BLaER1 (cell line): ENCODE measurements at regions not wholly inside any gene's neighbourhood (a gene's known extent, or its start where the extent isn't known, plus 50 kb on each side); places are given as distances from the start of the nearest gene placed in this dataset.

Experiments used
- H3K27ac ChIP-seq: shearing (Covaris generic); formaldehyde crosslinking; 2 replicates; pipeline ENCODE4 v1.8.1; 2022
- H3K27me3 ChIP-seq: shearing (Covaris generic); formaldehyde crosslinking; 2 replicates; pipeline ENCODE4 v1.8.1; 2022
- H3K36me3 ChIP-seq: shearing (Covaris generic); formaldehyde crosslinking; 2 replicates; pipeline ENCODE4 v1.8.1; 2022
- H3K4me1 ChIP-seq: shearing (Covaris generic); formaldehyde crosslinking; 2 replicates; pipeline ENCODE4 v1.8.1; 2022
- H3K4me2 ChIP-seq: shearing (Covaris generic); formaldehyde crosslinking; 2 replicates; pipeline ENCODE4 v1.8.1; 2022
- H3K4me3 ChIP-seq: shearing (Covaris generic); formaldehyde crosslinking; 2 replicates; pipeline ENCODE4 v1.8.1; 2022
- H3K9ac ChIP-seq: shearing (Covaris generic); formaldehyde crosslinking; 2 replicates; pipeline ENCODE4 v1.8.1; 2022
- H3K9me3 ChIP-seq: shearing (Covaris generic); formaldehyde crosslinking; 2 replicates; pipeline ENCODE4 v1.8.1; 2022
- H4K20me1 ChIP-seq: shearing (Covaris generic); formaldehyde crosslinking; 2 replicates; pipeline ENCODE4 v1.8.1; 2022
- Cebpa-rat ChIP-seq: shearing (Covaris generic); IDR thresholded peaks from 2 replicates; pipeline ENCODE4 v1.8.1; 2022

DNA sequence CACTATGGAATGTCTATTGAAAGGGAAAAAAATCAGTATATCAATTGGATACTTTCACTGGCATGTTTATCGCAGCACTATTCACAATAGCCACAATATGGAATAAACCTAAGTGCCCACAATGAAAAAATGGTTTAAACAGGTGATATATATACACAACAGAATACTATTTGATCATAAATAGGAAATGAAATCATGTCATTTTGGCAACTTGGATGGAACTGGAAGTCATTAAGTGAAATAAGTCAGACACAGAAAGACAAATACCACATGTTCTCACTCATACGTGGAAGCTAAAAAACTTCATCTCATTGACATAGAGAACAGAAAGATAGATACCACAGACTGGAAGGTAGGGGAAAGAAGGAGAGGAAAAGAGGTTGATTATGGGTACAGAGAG, 471.6 kb upstream of the FTMT start:
- no peak overlapping the region for H3K4me2 ChIP-seq
- no peaks in the 10 kb centered on the region for H3K4me1 ChIP-seq
- TF ChIP-seq Cebpa-rat, result no peak
- H3K9me3 ChIP-seq, result no peaks in the 10 kb centered on the region
- no peaks in the 10 kb centered on the region for H3K36me3 ChIP-seq
- no peak overlapping the region for H3K4me3 ChIP-seq
- H3K27ac ChIP-seq, result no peak overlapping the region
- H4K20me1 ChIP-seq, result no peaks in the 10 kb centered on the region
- no peaks in the 10 kb centered on the region for H3K27me3 ChIP-seq
- H3K9ac ChIP-seq, result no peak overlapping the region

DNA sequence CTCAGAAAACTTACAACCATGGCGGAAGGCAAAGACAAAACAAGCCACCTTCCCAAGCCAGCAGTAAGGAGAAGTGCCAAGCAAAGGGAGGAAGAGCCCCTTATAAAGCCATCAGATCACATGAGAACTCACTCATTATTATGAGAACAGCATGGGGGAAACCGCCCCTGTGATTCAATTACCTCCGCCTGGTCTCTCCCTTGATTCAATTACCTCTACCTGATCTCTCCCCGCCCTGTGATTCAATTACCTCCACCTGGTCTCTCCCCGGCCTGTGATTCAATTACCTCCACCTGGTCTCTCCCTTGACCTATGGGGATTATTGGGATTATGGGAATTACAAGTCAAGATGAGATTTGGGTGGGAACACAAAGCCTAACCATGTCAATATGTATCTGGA, 467.3 kb upstream of the FTMT start:
- Histone ChIP-seq H3K9me3 (no peaks in the 10 kb centered on the region), H3K4me3 (no peak overlapping the region), H3K27ac (no peak overlapping the region), H3K36me3 (no peaks in the 10 kb centered on the region), H3K27me3 (no peaks in the 10 kb centered on the region), H3K4me1 (no peaks in the 10 kb centered on the region), H3K4me2 (no peak overlapping the region), H4K20me1 (no peaks in the 10 kb centered on the region), H3K9ac (no peak overlapping the region)
- TF ChIP-seq Cebpa-rat, result no peak

DNA sequence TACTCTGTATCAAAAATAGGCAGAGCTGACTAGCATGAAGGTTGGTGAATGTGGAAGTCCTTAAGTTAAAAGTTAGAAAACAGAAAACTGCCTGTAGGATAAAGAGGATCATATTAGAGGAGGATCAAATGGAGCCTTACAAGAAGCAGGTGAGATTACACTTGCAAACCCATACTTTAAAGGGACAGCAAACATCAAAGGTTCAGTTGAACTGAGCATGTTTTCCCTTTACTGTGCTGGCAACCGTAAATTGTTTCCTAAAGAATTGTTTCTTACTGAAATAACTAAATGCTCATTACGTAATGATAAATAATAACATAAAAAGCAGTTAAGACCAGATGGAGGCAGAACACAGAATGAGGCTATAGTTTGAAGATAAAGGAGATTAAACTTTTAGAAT, 465.3 kb upstream of the FTMT start:
- Histone ChIP-seq H3K27me3 (no peaks in the 10 kb centered on the region), H3K4me3 (no peak overlapping the region), H4K20me1 (no peaks in the 10 kb centered on the region), H3K9me3 (no peaks in the 10 kb centered on the region), H3K36me3 (no peaks in the 10 kb centered on the region), H3K4me2 (no peak overlapping the region), H3K4me1 (no peaks in the 10 kb centered on the region), H3K27ac (no peak overlapping the region), H3K9ac (no peak overlapping the region)
- no peak for TF ChIP-seq Cebpa-rat

DNA sequence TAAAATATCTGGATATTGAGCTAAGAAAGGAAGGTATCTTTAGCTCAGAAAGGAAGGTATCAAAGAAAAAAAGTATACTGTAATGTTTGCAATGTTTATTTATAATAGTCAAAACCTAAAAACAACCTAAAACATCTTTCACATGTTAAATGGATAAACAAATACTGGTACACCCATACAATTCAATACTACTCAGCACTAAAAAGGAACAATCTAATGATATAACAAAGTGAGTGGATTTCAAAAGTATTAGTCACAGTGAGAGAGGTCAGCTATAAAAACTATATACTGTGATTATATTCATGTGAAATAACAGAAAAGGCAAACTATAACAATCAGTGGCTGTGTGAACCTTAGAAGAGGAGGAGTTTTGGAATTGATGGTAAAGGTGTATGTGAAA, 455.0 kb upstream of the FTMT start:
- Histone ChIP-seq H3K4me3 (no peak overlapping the region), H3K36me3 (no peaks in the 10 kb centered on the region), H3K9me3 (no peaks in the 10 kb centered on the region), H3K27me3 (no peaks in the 10 kb centered on the region), H3K9ac (no peak overlapping the region), H3K27ac (no peak overlapping the region), H3K4me2 (no peak overlapping the region), H3K4me1 (no peaks in the 10 kb centered on the region), H4K20me1 (no peaks in the 10 kb centered on the region)
- TF ChIP-seq Cebpa-rat, result no peak

DNA sequence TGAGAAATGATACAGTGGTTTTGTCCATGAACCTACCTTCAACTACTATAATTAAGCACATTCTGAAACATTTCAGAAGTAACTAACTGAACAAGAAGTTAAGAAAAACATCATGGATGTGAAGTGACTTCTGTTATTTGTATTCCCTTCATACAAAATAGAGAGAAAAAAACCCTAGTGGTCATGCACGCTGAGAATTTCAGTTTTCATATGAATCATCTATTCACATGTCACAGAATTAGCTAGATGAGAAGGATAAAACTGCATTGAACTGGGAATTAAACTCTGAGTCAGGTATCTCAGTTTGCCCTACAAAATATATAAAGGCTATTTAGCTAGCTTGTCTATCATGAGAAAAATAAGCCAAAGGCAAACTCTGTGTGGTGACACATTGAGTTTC, 451.8 kb upstream of the FTMT start:
- Histone ChIP-seq H3K36me3 (no peaks in the 10 kb centered on the region), H3K4me2 (no peak overlapping the region), H3K9ac (no peak overlapping the region), H3K9me3 (no peaks in the 10 kb centered on the region), H4K20me1 (no peaks in the 10 kb centered on the region), H3K4me1 (no peaks in the 10 kb centered on the region), H3K27ac (no peak overlapping the region), H3K4me3 (no peak overlapping the region), H3K27me3 (no peaks in the 10 kb centered on the region)
- TF ChIP-seq Cebpa-rat, result no peak

DNA sequence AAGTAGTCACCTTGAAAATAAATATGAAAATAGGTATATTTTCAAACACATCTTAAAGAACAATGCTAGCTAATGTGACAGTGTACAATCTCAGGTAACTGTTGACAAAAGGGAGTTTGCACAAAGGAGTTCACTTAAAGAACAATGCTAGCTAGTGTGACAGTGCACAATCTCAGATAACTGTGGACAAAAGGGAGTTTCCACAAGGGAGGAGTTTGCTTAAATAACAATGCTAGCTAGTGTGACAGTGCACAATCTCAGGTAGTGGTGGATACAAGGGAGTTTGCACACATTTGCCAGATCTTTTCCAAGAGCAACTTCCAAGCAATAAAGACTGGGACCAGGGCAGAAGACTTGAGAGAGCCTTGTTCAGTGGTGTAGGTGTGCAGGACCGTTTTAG, 442.9 kb upstream of the FTMT start:
- H3K9ac ChIP-seq, result no peak overlapping the region
- no peaks in the 10 kb centered on the region for H3K36me3 ChIP-seq
- H3K27ac ChIP-seq, result no peak overlapping the region
- H3K4me1 ChIP-seq, result no peaks in the 10 kb centered on the region
- H3K4me3 ChIP-seq, result no peak overlapping the region
- H3K27me3 ChIP-seq, result no peaks in the 10 kb centered on the region
- H3K4me2 ChIP-seq, result no peak overlapping the region
- no peak for TF ChIP-seq Cebpa-rat
- H3K9me3 ChIP-seq, result no peaks in the 10 kb centered on the region
- no peaks in the 10 kb centered on the region for H4K20me1 ChIP-seq

DNA sequence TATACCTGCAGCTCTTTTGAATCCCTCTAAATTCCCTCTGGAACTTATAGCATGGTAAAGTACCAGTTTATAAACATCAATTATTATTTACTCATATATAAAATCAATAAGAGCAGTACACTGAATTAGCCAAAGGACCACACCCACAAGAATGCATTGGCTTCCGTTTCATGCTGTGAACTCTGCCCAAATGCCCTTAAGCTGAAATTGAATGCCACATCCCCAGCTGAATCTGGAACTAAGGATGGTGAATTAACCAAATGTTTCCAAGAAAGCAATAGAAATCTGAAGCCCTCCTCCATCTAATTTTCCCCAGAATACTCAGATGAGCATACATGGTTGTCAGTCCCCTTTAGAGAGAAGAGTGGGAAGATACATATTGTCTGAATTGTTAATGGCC, 436.4 kb upstream of the FTMT start:
- no peak for TF ChIP-seq Cebpa-rat
- Histone ChIP-seq H3K4me2 (no peak overlapping the region), H3K27ac (no peak overlapping the region), H3K9ac (no peak overlapping the region), H3K36me3 (no peaks in the 10 kb centered on the region), H3K4me1 (no peaks in the 10 kb centered on the region), H4K20me1 (no peaks in the 10 kb centered on the region), H3K4me3 (no peak overlapping the region), H3K9me3 (no peaks in the 10 kb centered on the region), H3K27me3 (no peaks in the 10 kb centered on the region)

DNA sequence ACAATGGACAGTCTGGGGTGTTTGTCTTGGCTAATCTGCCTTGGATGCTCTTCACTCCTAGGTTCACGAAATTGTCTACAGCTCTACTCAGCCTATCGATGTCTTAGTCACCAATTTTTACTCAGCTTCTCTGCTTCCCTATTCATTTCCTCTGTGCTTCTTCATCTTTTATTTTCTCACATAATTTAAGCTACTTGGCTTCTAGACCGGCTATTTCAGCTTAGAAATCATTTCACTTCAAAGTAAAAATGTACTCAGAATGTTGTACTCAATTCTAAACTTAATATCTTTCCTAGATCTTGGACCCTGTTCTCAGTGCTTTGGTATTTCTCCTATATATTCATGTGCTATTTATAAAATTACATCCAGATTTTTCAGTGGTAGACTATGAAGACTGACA, 430.0 kb upstream of the FTMT start:
- no peak overlapping the region for H3K27ac ChIP-seq
- TF ChIP-seq Cebpa-rat, result no peak
- H3K4me1 ChIP-seq, result no peaks in the 10 kb centered on the region
- no peaks in the 10 kb centered on the region for H3K27me3 ChIP-seq
- H3K36me3 ChIP-seq, result no peaks in the 10 kb centered on the region
- H3K9ac ChIP-seq, result no peak overlapping the region
- H3K4me2 ChIP-seq, result no peak overlapping the region
- H3K4me3 ChIP-seq, result no peak overlapping the region
- no peaks in the 10 kb centered on the region for H3K9me3 ChIP-seq
- no peaks in the 10 kb centered on the region for H4K20me1 ChIP-seq

DNA sequence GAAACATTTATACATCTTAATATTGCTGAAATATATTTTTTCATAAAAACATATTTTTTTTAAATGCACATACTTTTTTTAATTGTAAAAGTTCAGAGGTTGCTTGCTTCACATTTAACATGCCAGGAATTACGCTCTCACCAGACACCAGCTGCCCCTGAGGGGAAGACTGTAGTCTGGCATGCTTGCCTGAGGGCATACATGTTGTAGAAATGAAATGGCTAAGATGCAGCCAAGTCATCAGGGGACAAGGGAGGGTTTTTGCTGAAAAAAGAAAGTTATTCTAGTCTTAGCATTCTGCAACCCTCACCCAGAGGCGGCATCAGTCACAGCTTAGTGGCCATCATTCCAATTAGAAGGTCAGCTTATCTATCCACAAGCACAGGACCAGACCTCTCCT, 426.7 kb upstream of the FTMT start:
- Histone ChIP-seq H4K20me1 (no peaks in the 10 kb centered on the region), H3K27me3 (no peaks in the 10 kb centered on the region), H3K4me1 (no peaks in the 10 kb centered on the region), H3K4me2 (no peak overlapping the region), H3K36me3 (no peaks in the 10 kb centered on the region), H3K4me3 (no peak overlapping the region), H3K9me3 (no peaks in the 10 kb centered on the region), H3K27ac (no peak overlapping the region), H3K9ac (no peak overlapping the region)
- TF ChIP-seq Cebpa-rat, result no peak

DNA sequence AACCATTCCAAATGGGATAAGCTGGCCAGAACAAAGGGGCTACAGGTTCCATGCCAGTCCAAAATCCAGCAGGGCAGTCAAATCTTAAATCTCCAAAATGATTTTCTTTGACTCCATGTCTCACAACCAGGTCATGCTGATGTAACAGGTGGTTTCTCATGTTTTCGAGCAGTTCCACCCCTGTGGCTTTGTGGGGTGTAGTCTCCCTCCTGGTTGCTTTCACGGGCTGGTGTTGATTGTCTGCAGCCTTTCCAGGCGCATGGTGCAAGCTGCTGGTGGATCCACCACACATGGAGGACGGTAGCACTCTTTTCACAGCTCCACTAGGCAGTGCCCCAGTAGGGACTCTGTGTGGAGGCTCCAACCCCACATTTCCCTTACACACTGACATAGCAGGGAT, 425.5 kb upstream of the FTMT start:
- no peaks in the 10 kb centered on the region for H3K9me3 ChIP-seq
- no peak overlapping the region for H3K27ac ChIP-seq
- H3K27me3 ChIP-seq, result no peaks in the 10 kb centered on the region
- H4K20me1 ChIP-seq, result no peaks in the 10 kb centered on the region
- no peak overlapping the region for H3K4me3 ChIP-seq
- H3K4me2 ChIP-seq, result no peak overlapping the region
- H3K4me1 ChIP-seq, result no peaks in the 10 kb centered on the region
- TF ChIP-seq Cebpa-rat, result no peak
- no peaks in the 10 kb centered on the region for H3K36me3 ChIP-seq
- H3K9ac ChIP-seq, result no peak overlapping the region

DNA sequence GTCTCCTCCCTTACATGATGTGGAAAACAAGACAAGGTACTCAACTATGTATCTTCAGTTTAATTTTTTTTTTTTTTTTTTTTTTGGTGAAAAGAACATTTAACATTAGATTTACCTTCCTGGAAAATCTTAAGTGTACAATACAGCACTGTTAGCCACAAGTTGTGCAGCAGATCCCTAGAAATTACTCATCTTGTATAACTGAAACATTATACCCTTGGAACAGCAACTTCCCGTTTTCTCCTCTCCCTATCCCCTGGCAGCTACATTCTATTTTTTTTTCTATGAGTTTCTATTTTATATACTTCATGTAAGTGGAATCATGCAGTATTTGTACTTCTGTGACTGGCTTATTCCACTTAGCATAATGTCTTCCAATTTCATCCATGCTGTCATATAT, 421.9 kb upstream of the FTMT start:
- Histone ChIP-seq H3K4me3 (no peak overlapping the region), H3K27me3 (no peaks in the 10 kb centered on the region), H4K20me1 (no peaks in the 10 kb centered on the region), H3K27ac (no peak overlapping the region), H3K4me2 (no peak overlapping the region), H3K4me1 (no peaks in the 10 kb centered on the region), H3K9ac (no peak overlapping the region), H3K36me3 (no peaks in the 10 kb centered on the region), H3K9me3 (no peaks in the 10 kb centered on the region)
- TF ChIP-seq Cebpa-rat, result no peak
